ENCODE measurements at regions not wholly inside any gene's neighbourhood (a gene's known extent, or its start where the extent isn't known, plus 50 kb on each side); places are given as distances from the start of the nearest gene placed in this dataset.

- ChIA-PET POLR2A (ENCODE audit: low non-redundant PET) (no interaction called here), CTCF (interaction anchor here (1.4 kb wide), 1 partner anchor 18 kb away, joined by 3 read pairs; no protein-coding TSS in a partner anchor)
- Histone ChIP-seq H3K4me1 (ENCODE audit: insufficient read depth, low read length, poor library complexity, severe bottlenecking) (no peaks in the 10 kb centered on the region), H3K27ac (ENCODE audit: low read depth, low read length, poor library complexity, severe bottlenecking) (no peak overlapping the region), H3K4me3 (ENCODE audit: low read depth, low read length, poor library complexity, severe bottlenecking) (no peak overlapping the region), H3K36me3 (ENCODE audit: insufficient read depth, low read length, poor library complexity, severe bottlenecking) (no peaks in the 10 kb centered on the region), H3K9me3 (ENCODE audit: low read depth, low read length, poor library complexity, severe bottlenecking) (no peaks in the 10 kb centered on the region), H3K27me3 (replicated peaks; ENCODE audit: insufficient read depth, low read depth, low read length, poor library complexity) (no peaks in the 10 kb centered on the region)
- no peak for TF ChIP-seq EZH2 (IDR thresholded peaks at IDR 0.05; ENCODE audit: borderline replicate concordance, low read depth, low read length, poor library complexity, severe bottlenecking)
- TF ChIP-seq, protein P1, sequence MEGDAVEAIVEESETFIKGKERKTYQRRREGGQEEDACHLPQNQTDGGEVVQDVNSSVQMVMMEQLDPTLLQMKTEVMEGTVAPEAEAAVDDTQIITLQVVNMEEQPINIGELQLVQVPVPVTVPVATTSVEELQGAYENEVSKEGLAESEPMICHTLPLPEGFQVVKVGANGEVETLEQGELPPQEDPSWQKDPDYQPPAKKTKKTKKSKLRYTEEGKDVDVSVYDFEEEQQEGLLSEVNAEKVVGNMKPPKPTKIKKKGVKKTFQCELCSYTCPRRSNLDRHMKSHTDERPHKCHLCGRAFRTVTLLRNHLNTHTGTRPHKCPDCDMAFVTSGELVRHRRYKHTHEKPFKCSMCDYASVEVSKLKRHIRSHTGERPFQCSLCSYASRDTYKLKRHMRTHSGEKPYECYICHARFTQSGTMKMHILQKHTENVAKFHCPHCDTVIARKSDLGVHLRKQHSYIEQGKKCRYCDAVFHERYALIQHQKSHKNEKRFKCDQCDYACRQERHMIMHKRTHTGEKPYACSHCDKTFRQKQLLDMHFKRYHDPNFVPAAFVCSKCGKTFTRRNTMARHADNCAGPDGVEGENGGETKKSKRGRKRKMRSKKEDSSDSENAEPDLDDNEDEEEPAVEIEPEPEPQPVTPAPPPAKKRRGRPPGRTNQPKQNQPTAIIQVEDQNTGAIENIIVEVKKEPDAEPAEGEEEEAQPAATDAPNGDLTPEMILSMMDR (conservative IDR thresholded peaks at IDR 0.05; ENCODE audit: low read depth, low read length) = no peak
- no TSS peak for BruUV-seq (replicated peaks)
- DNase-seq (ENCODE audit: low spot score) = no peak
- intact Hi-C loops (cut with micrococcal nuclease; ENCODE audit: unreplicated experiment) = no loop called here
These were observed 326.4 kb downstream of the DYSF start for GRCh38 chr2:71779774-71780105.

DNA sequence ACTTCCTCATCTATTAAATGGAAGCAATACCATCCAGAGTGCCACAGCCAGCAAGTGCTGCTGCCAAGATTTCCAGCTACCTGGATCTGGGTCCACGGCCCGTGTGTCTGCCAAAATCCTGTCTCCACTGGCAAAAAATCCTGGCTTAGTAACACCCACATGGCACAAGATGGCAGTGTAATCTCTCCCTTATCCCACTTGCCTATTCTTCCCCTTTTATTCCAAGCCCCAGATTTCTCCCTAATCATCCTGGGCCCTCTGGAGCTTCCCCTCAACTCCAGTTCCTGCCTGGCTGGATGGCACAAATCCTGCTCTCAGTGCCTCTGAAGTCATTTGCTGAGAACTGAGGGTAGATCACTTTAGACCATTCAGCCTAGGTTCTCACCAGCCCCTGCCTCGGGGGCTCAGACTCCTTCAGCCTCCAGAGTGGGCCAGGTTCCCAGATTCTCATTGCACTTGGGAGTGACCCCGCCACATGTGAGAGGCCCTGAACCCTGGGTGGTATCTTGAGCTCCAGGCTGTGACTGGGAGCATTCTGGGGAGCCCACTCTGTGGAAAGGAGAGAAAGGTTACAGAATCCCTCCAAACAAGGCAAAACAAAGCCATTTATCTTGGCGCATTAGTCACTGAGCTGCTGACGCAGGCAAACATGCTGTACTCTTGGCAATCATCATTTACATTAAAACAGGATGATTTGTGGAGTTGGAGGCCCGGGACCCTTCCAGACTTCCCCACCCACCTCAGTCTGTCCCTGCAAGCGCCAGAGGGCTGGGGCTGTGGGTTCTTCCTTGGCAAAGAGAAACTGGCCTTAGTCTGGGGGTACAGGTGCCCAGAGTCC is 325.8 kb downstream of the DYSF start:
- Histone ChIP-seq H3K4me3 (ENCODE audit: low read depth, low read length, poor library complexity, severe bottlenecking) (no peak overlapping the region), H3K36me3 (ENCODE audit: insufficient read depth, low read length, poor library complexity, severe bottlenecking) (no peaks in the 10 kb centered on the region), H3K27me3 (replicated peaks; ENCODE audit: insufficient read depth, low read depth, low read length, poor library complexity) (no peaks in the 10 kb centered on the region), H3K9me3 (ENCODE audit: low read depth, low read length, poor library complexity, severe bottlenecking) (no peaks in the 10 kb centered on the region), H3K27ac (ENCODE audit: low read depth, low read length, poor library complexity, severe bottlenecking) (no peak overlapping the region), H3K4me1 (ENCODE audit: insufficient read depth, low read length, poor library complexity, severe bottlenecking) (no peaks in the 10 kb centered on the region)
- POLR2A ChIA-PET (ENCODE audit: low non-redundant PET) = no interaction called here
- no TSS peak for BruUV-seq (replicated peaks)
- CTCF ChIA-PET = interaction anchor here (0.6 to 1.4 kb wide), 2 partner anchors 19 to 962 kb away, joined by 3 read pairs; no protein-coding TSS in a partner anchor
- intact Hi-C loops (cut with micrococcal nuclease; ENCODE audit: unreplicated experiment) = no loop called here
- TF ChIP-seq, protein P1 (conservative IDR thresholded peaks at IDR 0.05; ENCODE audit: low read depth, low read length) = peak; percentile 35; the same call in 1 of the 2 replicates
- no peak for TF ChIP-seq EZH2 (IDR thresholded peaks at IDR 0.05; ENCODE audit: borderline replicate concordance, low read depth, low read length, poor library complexity, severe bottlenecking)
- DNase-seq (ENCODE audit: low spot score) = peak; percentile 26

DNA sequence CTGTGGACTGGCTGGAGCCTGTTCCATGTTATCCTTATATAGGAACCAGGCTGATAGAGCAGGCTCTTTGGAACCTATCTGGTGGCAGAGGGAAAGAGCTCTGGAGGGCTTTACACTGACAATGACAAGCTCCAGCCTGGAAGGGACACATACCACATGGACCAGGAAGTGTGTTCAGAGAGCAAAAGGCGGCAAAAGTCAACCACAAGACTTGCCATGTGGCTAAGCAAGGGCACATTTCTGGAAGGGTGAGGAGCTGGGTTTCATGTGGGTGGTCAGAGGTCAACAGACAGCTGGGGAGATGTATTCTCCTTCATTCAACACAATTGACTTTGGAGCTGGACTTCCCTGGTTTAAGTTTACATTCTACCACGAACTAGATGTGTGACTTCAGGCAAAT is 325.2 kb downstream of the DYSF start:
- no TSS peak for BruUV-seq (replicated peaks)

More for the DNA sequence above, 325.2 kb downstream of the DYSF start:
- no peak for DNase-seq (ENCODE audit: low spot score)
- ChIA-PET POLR2A (ENCODE audit: low non-redundant PET) (no interaction called here), CTCF (interaction anchor here (1.4 kb wide), 1 partner anchor 20 kb away, joined by 3 read pairs; no protein-coding TSS in a partner anchor)
- no peaks in the 10 kb centered on the region for H3K4me1 ChIP-seq (ENCODE audit: insufficient read depth, low read length, poor library complexity, severe bottlenecking)
- TF ChIP-seq, protein P1 (conservative IDR thresholded peaks at IDR 0.05; ENCODE audit: low read depth, low read length) = no peak
- no peak for TF ChIP-seq EZH2 (IDR thresholded peaks at IDR 0.05; ENCODE audit: borderline replicate concordance, low read depth, low read length, poor library complexity, severe bottlenecking)
- no peaks in the 10 kb centered on the region for H3K36me3 ChIP-seq (ENCODE audit: insufficient read depth, low read length, poor library complexity, severe bottlenecking)
- intact Hi-C loops (cut with micrococcal nuclease; ENCODE audit: unreplicated experiment) = no loop called here
- no peak overlapping the region for H3K4me3 ChIP-seq (ENCODE audit: low read depth, low read length, poor library complexity, severe bottlenecking)
- no peaks in the 10 kb centered on the region for H3K27me3 ChIP-seq (replicated peaks; ENCODE audit: insufficient read depth, low read depth, low read length, poor library complexity)
- no peak overlapping the region for H3K27ac ChIP-seq (ENCODE audit: low read depth, low read length, poor library complexity, severe bottlenecking)
- no peaks in the 10 kb centered on the region for H3K9me3 ChIP-seq (ENCODE audit: low read depth, low read length, poor library complexity, severe bottlenecking)

Measured in A673 (cell line).